ENCODE measurements at regions not wholly inside any gene's neighbourhood (a gene's known extent, or its start where the extent isn't known, plus 50 kb on each side); places are given as distances from the start of the nearest gene placed in this dataset.
"Not testable (repeated sequence)": the region's sequence is repeated elsewhere in the genome, so short reads cannot be mapped to it uniquely, and the experiment has no call there.

DNA sequence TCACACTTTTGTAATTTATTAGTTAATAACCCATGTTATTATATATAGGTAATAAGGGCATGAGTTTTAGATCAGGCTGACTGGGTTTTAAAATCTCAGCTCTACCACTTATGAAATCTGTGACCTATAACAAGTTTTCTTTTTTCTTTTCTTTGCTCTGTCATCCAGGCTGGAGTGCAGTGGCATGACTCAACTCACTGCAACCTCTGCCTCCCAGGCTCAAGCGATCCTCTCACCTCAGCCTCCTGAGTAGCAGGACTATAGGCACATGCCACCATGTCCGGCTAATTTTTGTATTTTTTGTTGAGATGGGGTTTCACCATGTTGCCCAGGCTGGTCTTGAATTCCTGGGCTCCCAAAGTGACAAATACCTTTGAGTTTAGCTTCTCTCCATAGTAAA lies 227.7 kb upstream of the KRR1 start:
- TF ChIP-seq POLR2A, EP300 (IDR thresholded peaks at IDR 0.05): not testable (repeated sequence)
- TF ChIP-seq, protein P1, sequence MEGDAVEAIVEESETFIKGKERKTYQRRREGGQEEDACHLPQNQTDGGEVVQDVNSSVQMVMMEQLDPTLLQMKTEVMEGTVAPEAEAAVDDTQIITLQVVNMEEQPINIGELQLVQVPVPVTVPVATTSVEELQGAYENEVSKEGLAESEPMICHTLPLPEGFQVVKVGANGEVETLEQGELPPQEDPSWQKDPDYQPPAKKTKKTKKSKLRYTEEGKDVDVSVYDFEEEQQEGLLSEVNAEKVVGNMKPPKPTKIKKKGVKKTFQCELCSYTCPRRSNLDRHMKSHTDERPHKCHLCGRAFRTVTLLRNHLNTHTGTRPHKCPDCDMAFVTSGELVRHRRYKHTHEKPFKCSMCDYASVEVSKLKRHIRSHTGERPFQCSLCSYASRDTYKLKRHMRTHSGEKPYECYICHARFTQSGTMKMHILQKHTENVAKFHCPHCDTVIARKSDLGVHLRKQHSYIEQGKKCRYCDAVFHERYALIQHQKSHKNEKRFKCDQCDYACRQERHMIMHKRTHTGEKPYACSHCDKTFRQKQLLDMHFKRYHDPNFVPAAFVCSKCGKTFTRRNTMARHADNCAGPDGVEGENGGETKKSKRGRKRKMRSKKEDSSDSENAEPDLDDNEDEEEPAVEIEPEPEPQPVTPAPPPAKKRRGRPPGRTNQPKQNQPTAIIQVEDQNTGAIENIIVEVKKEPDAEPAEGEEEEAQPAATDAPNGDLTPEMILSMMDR (IDR thresholded peaks at IDR 0.05) = not testable (repeated sequence)
